Cardiac muscle cell (in vitro differentiated cells and primary cell): ENCODE measurements at regions not wholly inside any gene's neighbourhood (a gene's known extent, or its start where the extent isn't known, plus 50 kb on each side); places are given as distances from the start of the nearest gene placed in this dataset.

ENCODE experiments used
- DNase-seq, 2 donors: peaks; one replicate each; pipeline versions ENCODE4 v3.0.0 to v3.0.0-alpha.2; 2010 to 2017; ENCODE audit warnings: low read depth in 1 of 2, low spot score in 1 of 2
- H3K27ac ChIP-seq: fragments of 200-600 bp; sonication (generic); 2 replicates; pipeline ENCODE4 v1.5.1; 2016
- H3K27me3 ChIP-seq: fragments of 200-600 bp; sonication (generic); 2 replicates; pipeline ENCODE4 v1.6.0; 2016; ENCODE audit warnings: control low read depth
- H3K36me3 ChIP-seq: fragments of 200-600 bp; sonication (generic); 2 replicates; pipeline ENCODE4 v1.5.1; 2016; ENCODE audit warnings: control low read depth
- H3K4me1 ChIP-seq: fragments of 200-600 bp; sonication (generic); 2 replicates; pipeline ENCODE4 v1.8.1; 2017; ENCODE audit warnings: low read depth, mild to moderate bottlenecking, mixed run types
- H3K4me3 ChIP-seq: fragments of 200-600 bp; sonication (generic); 2 replicates; pipeline ENCODE4 v1.5.1; 2016; ENCODE audit warnings: mild to moderate bottlenecking
- H3K9me3 ChIP-seq: fragments of 200-600 bp; sonication (generic); 2 replicates; pipeline ENCODE4 v1.5.1; 2017; ENCODE audit warnings: low read depth, mild to moderate bottlenecking, control low read depth
- TF ChIP-seq, protein P1 (sequence below): IDR thresholded peaks from 2 replicates; pipeline ENCODE4 v1.5.1; 2012; ENCODE audit warnings: low read depth, mild to moderate bottlenecking, low read length

DNA sequence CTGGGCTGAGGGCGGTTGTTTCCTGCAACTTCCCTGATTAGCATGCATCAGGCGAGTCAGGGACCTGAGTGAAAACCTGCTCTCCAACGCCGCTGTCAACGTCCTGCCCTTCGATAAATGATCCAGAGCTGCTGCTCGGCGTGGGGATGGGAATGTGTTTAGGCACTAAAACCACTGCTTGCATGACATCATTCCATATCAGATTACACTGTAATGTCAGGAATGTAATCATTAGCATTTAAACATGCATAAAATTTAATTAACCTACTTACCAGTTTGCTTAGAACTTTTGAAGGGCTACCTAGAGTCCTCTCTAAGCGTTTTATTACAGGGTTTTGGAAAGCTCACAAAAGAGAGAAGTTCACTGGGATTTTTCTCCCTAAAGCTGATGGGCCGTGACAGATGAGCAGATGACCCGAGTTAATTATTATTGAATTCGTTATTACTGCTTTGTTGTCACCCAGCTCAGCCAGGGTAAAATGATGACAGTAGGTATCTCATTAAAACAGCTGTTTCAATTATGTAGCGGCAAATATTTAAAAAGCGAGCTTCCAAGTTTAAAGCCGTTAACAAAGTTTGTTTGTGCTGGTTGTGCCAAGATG lies 685.6 kb upstream of the SALL3 start:
- no peaks in the 10 kb centered on the region for H3K9me3 ChIP-seq
- DNase-seq = no peak
- H3K27ac ChIP-seq = no peak overlapping the region
- H3K4me3 ChIP-seq = no peak overlapping the region
- no peaks in the 10 kb centered on the region for H3K36me3 ChIP-seq
- no peaks in the 10 kb centered on the region for H3K27me3 ChIP-seq
- TF ChIP-seq, protein P1, sequence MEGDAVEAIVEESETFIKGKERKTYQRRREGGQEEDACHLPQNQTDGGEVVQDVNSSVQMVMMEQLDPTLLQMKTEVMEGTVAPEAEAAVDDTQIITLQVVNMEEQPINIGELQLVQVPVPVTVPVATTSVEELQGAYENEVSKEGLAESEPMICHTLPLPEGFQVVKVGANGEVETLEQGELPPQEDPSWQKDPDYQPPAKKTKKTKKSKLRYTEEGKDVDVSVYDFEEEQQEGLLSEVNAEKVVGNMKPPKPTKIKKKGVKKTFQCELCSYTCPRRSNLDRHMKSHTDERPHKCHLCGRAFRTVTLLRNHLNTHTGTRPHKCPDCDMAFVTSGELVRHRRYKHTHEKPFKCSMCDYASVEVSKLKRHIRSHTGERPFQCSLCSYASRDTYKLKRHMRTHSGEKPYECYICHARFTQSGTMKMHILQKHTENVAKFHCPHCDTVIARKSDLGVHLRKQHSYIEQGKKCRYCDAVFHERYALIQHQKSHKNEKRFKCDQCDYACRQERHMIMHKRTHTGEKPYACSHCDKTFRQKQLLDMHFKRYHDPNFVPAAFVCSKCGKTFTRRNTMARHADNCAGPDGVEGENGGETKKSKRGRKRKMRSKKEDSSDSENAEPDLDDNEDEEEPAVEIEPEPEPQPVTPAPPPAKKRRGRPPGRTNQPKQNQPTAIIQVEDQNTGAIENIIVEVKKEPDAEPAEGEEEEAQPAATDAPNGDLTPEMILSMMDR = no peak
- no peaks in the 10 kb centered on the region for H3K4me1 ChIP-seq

- no peaks in the 10 kb centered on the region for H3K27me3 ChIP-seq
- no peak overlapping the region for H3K4me3 ChIP-seq
- TF ChIP-seq, protein P1 = no peak
- DNase-seq = no peak
- no peaks in the 10 kb centered on the region for H3K9me3 ChIP-seq
- H3K27ac ChIP-seq = no peak overlapping the region
- no peaks in the 10 kb centered on the region for H3K4me1 ChIP-seq
- no peaks in the 10 kb centered on the region for H3K36me3 ChIP-seq
These were observed 684.4 kb upstream of the SALL3 start for GRCh38 chr18:78295262-78295661.

GRCh38 chr18:78296166-78296565 lies 683.5 kb upstream of the SALL3 start:
- Histone ChIP-seq H3K4me3 (no peak overlapping the region), H3K27me3 (no peaks in the 10 kb centered on the region), H3K9me3 (no peaks in the 10 kb centered on the region), H3K27ac (no peak overlapping the region), H3K36me3 (no peaks in the 10 kb centered on the region), H3K4me1 (no peaks in the 10 kb centered on the region)
- peak in 1 of 2 donors; percentile 43 for DNase-seq
- TF ChIP-seq, protein P1 = no peak

- H3K27ac ChIP-seq = no peak overlapping the region
- no peaks in the 10 kb centered on the region for H3K4me1 ChIP-seq
- DNase-seq = no peak
- no peaks in the 10 kb centered on the region for H3K9me3 ChIP-seq
- no peaks in the 10 kb centered on the region for H3K36me3 ChIP-seq
- no peak overlapping the region for H3K4me3 ChIP-seq
- TF ChIP-seq, protein P1 = no peak
- no peaks in the 10 kb centered on the region for H3K27me3 ChIP-seq
These were observed 682.6 kb upstream of the SALL3 start for GRCh38 chr18:78297048-78297447.

- TF ChIP-seq, protein P1 = no peak
- Histone ChIP-seq H3K36me3 (no peaks in the 10 kb centered on the region), H3K4me3 (no peak overlapping the region), H3K27me3 (no peaks in the 10 kb centered on the region), H3K9me3 (no peaks in the 10 kb centered on the region), H3K27ac (no peak overlapping the region), H3K4me1 (no peaks in the 10 kb centered on the region)
- DNase-seq = no peak
These were observed 676.0 kb upstream of the SALL3 start for GRCh38 chr18:78303519-78304191.
